ENCODE measurements at regions not wholly inside any gene's neighbourhood (a gene's known extent, or its start where the extent isn't known, plus 50 kb on each side); places are given as distances from the start of the nearest gene placed in this dataset.
A peak's percentile ranks its signal among the peaks of the same experiment; 100 is the strongest.

GRCh38 chr15:31151301-31152233 lies 50.0 kb upstream of the TRPM1 start:
- Histone ChIP-seq H3K36me3 (ENCODE audit: control insufficient read depth, insufficient read depth, low read length) (no peaks in the 10 kb centered on the region), H3K27me3 (ENCODE audit: control insufficient read depth, insufficient read depth, low read length) (no peaks in the 10 kb centered on the region), H3K4me1 (ENCODE audit: control insufficient read depth, insufficient read depth, low read length) (peaks cover 13% of the 10 kb centered on the region), H3K27ac (ENCODE audit: low read length) (peak overlapping the region; percentile 46), H3K9me3 (ENCODE audit: control insufficient read depth, insufficient read depth, low read length) (no peaks in the 10 kb centered on the region), H3K4me3 (ENCODE audit: low read length) (no peak overlapping the region)
- no peak for DNase-seq (ENCODE audit: low read depth, low spot score)
- WGBS (ENCODE audit: insufficient coverage, insufficient read length): no CpG with 5 or more reads among the region's 5 CpGs

GRCh38 chr15:31153531-31153930 lies 52.0 kb upstream of the TRPM1 start:
- WGBS (ENCODE audit: insufficient coverage, insufficient read length): no CpG with 5 or more reads among the region's 7 CpGs
- no peak overlapping the region for H3K4me3 ChIP-seq (ENCODE audit: low read length)
- no peak for DNase-seq (ENCODE audit: low read depth, low spot score)
- no peaks in the 10 kb centered on the region for H3K9me3 ChIP-seq (ENCODE audit: control insufficient read depth, insufficient read depth, low read length)
- no peaks in the 10 kb centered on the region for H3K36me3 ChIP-seq (ENCODE audit: control insufficient read depth, insufficient read depth, low read length)
- no peaks in the 10 kb centered on the region for H3K27me3 ChIP-seq (ENCODE audit: control insufficient read depth, insufficient read depth, low read length)
- H3K4me1 ChIP-seq (ENCODE audit: control insufficient read depth, insufficient read depth, low read length): peaks cover 12% of the 10 kb centered on the region
- no peak overlapping the region for H3K27ac ChIP-seq (ENCODE audit: low read length)

DNA sequence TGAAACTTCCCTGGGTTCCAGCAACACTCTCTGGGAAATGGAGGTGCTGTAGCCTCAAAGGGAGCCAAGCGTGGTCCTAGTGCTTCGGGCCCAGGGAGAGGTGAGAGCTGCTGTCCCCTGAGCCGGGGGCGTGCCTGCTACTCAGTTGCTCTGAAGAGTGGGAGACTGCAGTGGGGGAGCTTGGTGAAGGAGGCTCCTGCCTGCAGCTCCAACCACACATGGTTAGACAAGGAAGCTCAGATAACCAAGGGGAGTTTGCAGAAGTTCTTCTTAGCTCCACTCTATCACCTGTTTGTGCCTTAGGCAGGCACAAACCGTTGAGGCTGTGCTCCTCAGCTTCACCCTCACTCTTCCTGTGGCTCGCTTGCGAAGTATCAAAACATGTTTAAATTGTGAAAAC lies 53.6 kb upstream of the TRPM1 start:
- Histone ChIP-seq H3K27me3 (ENCODE audit: control insufficient read depth, insufficient read depth, low read length) (no peaks in the 10 kb centered on the region), H3K9me3 (ENCODE audit: control insufficient read depth, insufficient read depth, low read length) (no peaks in the 10 kb centered on the region), H3K36me3 (ENCODE audit: control insufficient read depth, insufficient read depth, low read length) (no peaks in the 10 kb centered on the region), H3K27ac (ENCODE audit: low read length) (no peak overlapping the region), H3K4me3 (ENCODE audit: low read length) (no peak overlapping the region), H3K4me1 (ENCODE audit: control insufficient read depth, insufficient read depth, low read length) (peaks cover 7% of the 10 kb centered on the region)
- no peak for DNase-seq (ENCODE audit: low read depth, low spot score)
- WGBS (ENCODE audit: insufficient coverage, insufficient read length): no CpG with 5 or more reads among the region's 7 CpGs

- H3K27me3 ChIP-seq (ENCODE audit: control insufficient read depth, insufficient read depth, low read length): no peaks in the 10 kb centered on the region
- no CpG with 5 or more reads among the region's 1 CpG for WGBS (ENCODE audit: insufficient coverage, insufficient read length)
These were observed 54.7 kb upstream of the TRPM1 start for GRCh38 chr15:31156226-31156625.

DNA sequence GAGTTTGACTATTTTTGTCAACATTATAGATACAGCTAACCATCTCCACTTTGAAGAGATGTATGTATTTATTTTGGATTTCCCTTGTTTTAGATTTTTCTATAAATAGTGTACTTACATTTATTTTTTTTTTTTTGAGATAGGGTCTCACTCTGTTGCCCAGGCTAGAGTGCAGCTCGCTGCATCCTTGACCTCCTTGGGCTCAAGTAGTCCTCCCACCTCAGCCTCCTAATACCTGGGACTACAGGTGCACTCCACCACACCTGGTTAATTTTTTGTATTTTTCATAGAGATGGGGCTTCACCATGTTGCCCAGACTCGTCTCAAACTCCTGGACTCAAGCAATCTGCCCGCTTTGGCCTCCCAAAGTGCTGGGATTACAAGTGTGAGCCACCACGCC lies 55.3 kb upstream of the TRPM1 start:
- Histone ChIP-seq H3K27ac (ENCODE audit: low read length) (no peak overlapping the region), H3K9me3 (ENCODE audit: control insufficient read depth, insufficient read depth, low read length) (no peaks in the 10 kb centered on the region), H3K4me3 (ENCODE audit: low read length) (no peak overlapping the region), H3K36me3 (ENCODE audit: control insufficient read depth, insufficient read depth, low read length) (no peaks in the 10 kb centered on the region), H3K4me1 (ENCODE audit: control insufficient read depth, insufficient read depth, low read length) (no peaks in the 10 kb centered on the region; the same call in 1 of the 2 replicates), H3K27me3 (ENCODE audit: control insufficient read depth, insufficient read depth, low read length) (no peaks in the 10 kb centered on the region)
- WGBS (ENCODE audit: insufficient coverage, insufficient read length): no CpG with 5 or more reads among the region's 4 CpGs
- DNase-seq (ENCODE audit: low read depth, low spot score): no peak

More at GRCh38 chr15:31156226-31156625, 54.7 kb upstream of the TRPM1 start:
- H3K9me3 ChIP-seq (ENCODE audit: control insufficient read depth, insufficient read depth, low read length): no peaks in the 10 kb centered on the region
- DNase-seq (ENCODE audit: low read depth, low spot score): no peak
- no peaks in the 10 kb centered on the region for H3K36me3 ChIP-seq (ENCODE audit: control insufficient read depth, insufficient read depth, low read length)
- peaks cover 5% of the 10 kb centered on the region for H3K4me1 ChIP-seq (ENCODE audit: control insufficient read depth, insufficient read depth, low read length)
- H3K4me3 ChIP-seq (ENCODE audit: low read length): no peak overlapping the region
- H3K27ac ChIP-seq (ENCODE audit: low read length): no peak overlapping the region

DNA sequence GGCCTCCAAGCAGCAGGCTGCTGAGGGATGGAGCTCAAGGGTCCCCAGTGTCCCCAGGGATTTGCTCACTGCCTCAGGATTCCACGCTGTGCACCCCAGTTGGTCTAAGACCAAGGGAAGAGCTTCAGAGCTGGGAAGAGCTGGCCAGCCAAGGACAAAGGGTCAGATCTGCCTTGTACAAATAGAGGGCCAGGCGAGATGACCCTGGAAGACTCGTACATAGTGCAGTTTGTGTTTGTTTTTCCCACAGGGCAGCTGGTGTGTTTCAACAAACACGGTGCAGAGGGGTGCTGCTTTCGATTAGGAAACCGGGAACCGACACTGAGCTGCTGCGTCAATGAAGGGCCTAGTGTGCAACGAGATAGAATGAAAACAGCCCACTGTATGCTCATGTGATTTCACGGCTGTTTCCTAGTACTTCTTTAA lies 56.1 kb upstream of the TRPM1 start:
- no peaks in the 10 kb centered on the region for H3K36me3 ChIP-seq (ENCODE audit: control insufficient read depth, insufficient read depth, low read length)
- no peak for DNase-seq (ENCODE audit: low read depth, low spot score)
- no CpG with 5 or more reads among the region's 10 CpGs for WGBS (ENCODE audit: insufficient coverage, insufficient read length)
- no peaks in the 10 kb centered on the region; the same call in 1 of the 2 replicates for H3K4me1 ChIP-seq (ENCODE audit: control insufficient read depth, insufficient read depth, low read length)
- H3K27me3 ChIP-seq (ENCODE audit: control insufficient read depth, insufficient read depth, low read length): no peaks in the 10 kb centered on the region
- no peaks in the 10 kb centered on the region for H3K9me3 ChIP-seq (ENCODE audit: control insufficient read depth, insufficient read depth, low read length)
- H3K4me3 ChIP-seq (ENCODE audit: low read length): no peak overlapping the region
- no peak overlapping the region for H3K27ac ChIP-seq (ENCODE audit: low read length)

- WGBS (ENCODE audit: insufficient coverage, insufficient read length): no CpG with 5 or more reads among the region's 11 CpGs
- no peaks in the 10 kb centered on the region for H3K9me3 ChIP-seq (ENCODE audit: control insufficient read depth, insufficient read depth, low read length)
These were observed 57.5 kb upstream of the TRPM1 start for GRCh38 chr15:31158858-31159569.

DNA sequence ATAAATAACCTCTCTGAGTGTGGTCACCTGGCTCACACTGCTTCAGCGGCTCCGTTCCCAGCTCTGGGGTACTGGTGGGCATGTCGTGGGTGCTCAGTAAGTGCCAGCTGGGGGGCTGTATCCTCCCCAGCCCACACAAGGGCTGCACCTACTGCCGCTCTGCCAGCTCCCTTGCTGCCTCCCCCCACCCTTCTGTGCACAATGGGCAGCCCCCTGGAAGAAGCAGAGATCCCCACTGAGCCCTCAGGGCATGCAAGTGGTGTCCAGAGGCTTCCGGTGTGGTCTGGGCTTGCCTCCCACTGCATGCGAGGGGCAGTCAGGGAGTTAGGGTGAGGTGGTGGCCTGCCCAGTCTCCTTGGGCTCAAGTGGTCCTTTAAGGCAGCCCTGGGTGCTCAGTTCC lies 58.3 kb upstream of the TRPM1 start:
- Histone ChIP-seq H3K27me3 (ENCODE audit: control insufficient read depth, insufficient read depth, low read length) (no peaks in the 10 kb centered on the region), H3K27ac (ENCODE audit: low read length) (no peak overlapping the region), H3K4me3 (ENCODE audit: low read length) (no peak overlapping the region), H3K4me1 (ENCODE audit: control insufficient read depth, insufficient read depth, low read length) (no peaks in the 10 kb centered on the region; the same call in 1 of the 2 replicates), H3K36me3 (ENCODE audit: control insufficient read depth, insufficient read depth, low read length) (no peaks in the 10 kb centered on the region), H3K9me3 (ENCODE audit: control insufficient read depth, insufficient read depth, low read length) (no peaks in the 10 kb centered on the region)
- WGBS (ENCODE audit: insufficient coverage, insufficient read length): no CpG with 5 or more reads among the region's 6 CpGs
- DNase-seq (ENCODE audit: low read depth, low spot score): no peak

More at GRCh38 chr15:31158858-31159569, 57.5 kb upstream of the TRPM1 start:
- Histone ChIP-seq H3K4me3 (ENCODE audit: low read length) (no peak overlapping the region), H3K27ac (ENCODE audit: low read length) (no peak overlapping the region), H3K4me1 (ENCODE audit: control insufficient read depth, insufficient read depth, low read length) (no peaks in the 10 kb centered on the region; the same call in 1 of the 2 replicates), H3K27me3 (ENCODE audit: control insufficient read depth, insufficient read depth, low read length) (no peaks in the 10 kb centered on the region), H3K36me3 (ENCODE audit: control insufficient read depth, insufficient read depth, low read length) (no peaks in the 10 kb centered on the region)
- DNase-seq (ENCODE audit: low read depth, low spot score): no peak

DNA sequence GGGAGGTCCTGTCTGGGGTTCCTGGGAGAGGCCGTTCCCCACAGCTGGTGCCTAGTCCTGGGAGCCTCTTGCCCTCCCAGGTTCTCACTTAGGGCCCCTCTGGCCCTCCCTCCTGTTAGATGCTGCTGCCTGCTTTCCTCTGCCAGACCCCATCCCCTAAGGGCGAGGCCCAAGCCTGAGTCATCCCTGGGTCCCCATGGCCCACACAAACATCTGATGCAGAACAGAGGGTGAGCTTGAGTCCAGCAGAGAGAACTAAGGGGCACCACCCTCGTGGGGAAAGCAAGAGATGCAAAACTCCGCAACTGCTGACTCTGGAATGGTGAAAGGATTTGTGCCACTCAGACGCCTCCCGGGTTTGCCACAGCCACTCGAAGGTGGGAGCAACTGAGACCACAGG lies 58.8 kb upstream of the TRPM1 start:
- no peak overlapping the region for H3K4me3 ChIP-seq (ENCODE audit: low read length)
- H3K27ac ChIP-seq (ENCODE audit: low read length): no peak overlapping the region
- no peaks in the 10 kb centered on the region; the same call in 1 of the 2 replicates for H3K4me1 ChIP-seq (ENCODE audit: control insufficient read depth, insufficient read depth, low read length)
- no peaks in the 10 kb centered on the region for H3K9me3 ChIP-seq (ENCODE audit: control insufficient read depth, insufficient read depth, low read length)
- no peaks in the 10 kb centered on the region for H3K27me3 ChIP-seq (ENCODE audit: control insufficient read depth, insufficient read depth, low read length)
- H3K36me3 ChIP-seq (ENCODE audit: control insufficient read depth, insufficient read depth, low read length): no peaks in the 10 kb centered on the region
- no CpG with 5 or more reads among the region's 7 CpGs for WGBS (ENCODE audit: insufficient coverage, insufficient read length)
- DNase-seq (ENCODE audit: low read depth, low spot score): no peak

GRCh38 chr15:31160740-31161495 lies 59.4 kb upstream of the TRPM1 start:
- H3K27me3 ChIP-seq (ENCODE audit: control insufficient read depth, insufficient read depth, low read length): no peaks in the 10 kb centered on the region
- H3K4me3 ChIP-seq (ENCODE audit: low read length): no peak overlapping the region
- no peaks in the 10 kb centered on the region for H3K36me3 ChIP-seq (ENCODE audit: control insufficient read depth, insufficient read depth, low read length)
- DNase-seq (ENCODE audit: low read depth, low spot score): no peak
- WGBS (ENCODE audit: insufficient coverage, insufficient read length): no CpG with 5 or more reads among the region's 25 CpGs
- H3K9me3 ChIP-seq (ENCODE audit: control insufficient read depth, insufficient read depth, low read length): no peaks in the 10 kb centered on the region
- no peaks in the 10 kb centered on the region; the same call in 1 of the 2 replicates for H3K4me1 ChIP-seq (ENCODE audit: control insufficient read depth, insufficient read depth, low read length)
- no peak overlapping the region for H3K27ac ChIP-seq (ENCODE audit: low read length)

All from iPS DF 6.9 (cell line).